ENCODE measurements at regions not wholly inside any gene's neighbourhood (a gene's known extent, or its start where the extent isn't known, plus 50 kb on each side); places are given as distances from the start of the nearest gene placed in this dataset.

DNA sequence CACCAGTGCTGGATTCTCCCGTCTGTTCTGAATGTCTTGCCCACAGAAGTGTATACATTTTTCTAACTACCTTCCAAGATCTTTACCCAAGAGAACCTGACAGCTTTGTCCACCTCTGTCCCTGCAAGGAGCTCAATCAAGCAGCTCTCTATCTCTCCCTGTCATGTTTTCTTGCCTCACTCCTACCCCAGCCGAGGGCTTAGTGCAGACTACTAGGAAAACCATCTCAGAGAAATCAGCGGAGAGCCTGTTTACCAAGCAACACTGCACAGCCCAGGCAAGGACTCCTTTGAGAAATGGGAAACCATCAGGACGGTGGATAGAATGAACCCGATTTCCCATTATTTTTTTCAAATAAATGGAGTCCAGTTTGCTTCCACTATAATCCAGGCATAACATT is 250.7 kb upstream of the JARID2 start:
- no peak for TF ChIP-seq SIN3A (IDR thresholded peaks at IDR 0.05; ENCODE audit: low read depth, low read length)
- TF ChIP-seq, protein P1, sequence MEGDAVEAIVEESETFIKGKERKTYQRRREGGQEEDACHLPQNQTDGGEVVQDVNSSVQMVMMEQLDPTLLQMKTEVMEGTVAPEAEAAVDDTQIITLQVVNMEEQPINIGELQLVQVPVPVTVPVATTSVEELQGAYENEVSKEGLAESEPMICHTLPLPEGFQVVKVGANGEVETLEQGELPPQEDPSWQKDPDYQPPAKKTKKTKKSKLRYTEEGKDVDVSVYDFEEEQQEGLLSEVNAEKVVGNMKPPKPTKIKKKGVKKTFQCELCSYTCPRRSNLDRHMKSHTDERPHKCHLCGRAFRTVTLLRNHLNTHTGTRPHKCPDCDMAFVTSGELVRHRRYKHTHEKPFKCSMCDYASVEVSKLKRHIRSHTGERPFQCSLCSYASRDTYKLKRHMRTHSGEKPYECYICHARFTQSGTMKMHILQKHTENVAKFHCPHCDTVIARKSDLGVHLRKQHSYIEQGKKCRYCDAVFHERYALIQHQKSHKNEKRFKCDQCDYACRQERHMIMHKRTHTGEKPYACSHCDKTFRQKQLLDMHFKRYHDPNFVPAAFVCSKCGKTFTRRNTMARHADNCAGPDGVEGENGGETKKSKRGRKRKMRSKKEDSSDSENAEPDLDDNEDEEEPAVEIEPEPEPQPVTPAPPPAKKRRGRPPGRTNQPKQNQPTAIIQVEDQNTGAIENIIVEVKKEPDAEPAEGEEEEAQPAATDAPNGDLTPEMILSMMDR (IDR thresholded peaks at IDR 0.05 in 2 of 3, conservative IDR thresholded peaks at IDR 0.05 in 1 of 3; ENCODE audit: control insufficient read depth in 2 of 3, extremely low read depth in 1 of 3, insufficient read depth in 1 of 3, low read depth in 3 of 3, low read length in 3 of 3), result no peak
- TF ChIP-seq, protein P2, sequence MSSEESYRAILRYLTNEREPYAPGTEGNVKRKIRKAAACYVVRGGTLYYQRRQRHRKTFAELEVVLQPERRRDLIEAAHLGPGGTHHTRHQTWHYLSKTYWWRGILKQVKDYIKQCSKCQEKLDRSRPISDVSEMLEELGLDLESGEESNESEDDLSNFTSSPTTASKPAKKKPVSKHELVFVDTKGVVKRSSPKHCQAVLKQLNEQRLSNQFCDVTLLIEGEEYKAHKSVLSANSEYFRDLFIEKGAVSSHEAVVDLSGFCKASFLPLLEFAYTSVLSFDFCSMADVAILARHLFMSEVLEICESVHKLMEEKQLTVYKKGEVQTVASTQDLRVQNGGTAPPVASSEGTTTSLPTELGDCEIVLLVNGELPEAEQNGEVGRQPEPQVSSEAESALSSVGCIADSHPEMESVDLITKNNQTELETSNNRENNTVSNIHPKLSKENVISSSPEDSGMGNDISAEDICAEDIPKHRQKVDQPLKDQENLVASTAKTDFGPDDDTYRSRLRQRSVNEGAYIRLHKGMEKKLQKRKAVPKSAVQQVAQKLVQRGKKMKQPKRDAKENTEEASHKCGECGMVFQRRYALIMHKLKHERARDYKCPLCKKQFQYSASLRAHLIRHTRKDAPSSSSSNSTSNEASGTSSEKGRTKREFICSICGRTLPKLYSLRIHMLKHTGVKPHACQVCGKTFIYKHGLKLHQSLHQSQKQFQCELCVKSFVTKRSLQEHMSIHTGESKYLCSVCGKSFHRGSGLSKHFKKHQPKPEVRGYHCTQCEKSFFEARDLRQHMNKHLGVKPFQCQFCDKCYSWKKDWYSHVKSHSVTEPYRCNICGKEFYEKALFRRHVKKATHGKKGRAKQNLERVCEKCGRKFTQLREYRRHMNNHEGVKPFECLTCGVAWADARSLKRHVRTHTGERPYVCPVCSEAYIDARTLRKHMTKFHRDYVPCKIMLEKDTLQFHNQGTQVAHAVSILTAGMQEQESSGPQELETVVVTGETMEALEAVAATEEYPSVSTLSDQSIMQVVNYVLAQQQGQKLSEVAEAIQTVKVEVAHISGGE (CRISPR knock-in tag; IDR thresholded peaks at IDR 0.05), result no peak
- no peak for TF ChIP-seq POLR2AphosphoS5 (IDR thresholded peaks at IDR 0.05; ENCODE audit: low read length)
- TF ChIP-seq EZH2 (IDR thresholded peaks at IDR 0.05; ENCODE audit: borderline replicate concordance, control insufficient read depth, low read depth, low read length), result no peak
- no peak for TF ChIP-seq BHLHE40 (IDR thresholded peaks at IDR 0.05; ENCODE audit: borderline replicate concordance in 1 of 2, low read depth in 2 of 2, low read length in 1 of 2)
- no peak for TF ChIP-seq POLR2A (IDR thresholded peaks at IDR 0.05; ENCODE audit: low read depth, low read length)
- no peak for TF ChIP-seq SP1 (IDR thresholded peaks at IDR 0.05; ENCODE audit: low read depth, low read length)
- TF ChIP-seq CEBPB (IDR thresholded peaks at IDR 0.05; ENCODE audit: borderline replicate concordance in 1 of 2, low read depth in 2 of 2, low read length in 2 of 2), result no peak

Data from GM12878 (cell line).